ENCODE measurements at regions not wholly inside any gene's neighbourhood (a gene's known extent, or its start where the extent isn't known, plus 50 kb on each side); places are given as distances from the start of the nearest gene placed in this dataset.

- TF ChIP-seq POU2F2 (IDR thresholded peaks at IDR 0.05; ENCODE audit: low read depth, low read length) (no peak), TAF1 (IDR thresholded peaks at IDR 0.05; ENCODE audit: low read depth, low read length) (no peak), SPI1 (IDR thresholded peaks at IDR 0.05; ENCODE audit: low read depth, low read length) (no peak), POLR2A (IDR thresholded peaks at IDR 0.05; ENCODE audit: low read depth, low read length) (no peak), PAX5 (IDR thresholded peaks at IDR 0.05; ENCODE audit: insufficient read depth, low read length, severe bottlenecking) (no peak), POLR2AphosphoS5 (IDR thresholded peaks at IDR 0.05; ENCODE audit: low read depth, low read length) (no peak)
- no peak for FAIRE-seq
Measured at GRCh38 chr1:203926025-203926540, 64.7 kb downstream of the SNRPE start.

GRCh38 chr1:203929741-203930309 lies 68.4 kb downstream of the SNRPE start:
- DNase-seq (ENCODE audit: insufficient read length, low spot score) (no peak), FAIRE-seq (no peak)
- TF ChIP-seq SPI1 (IDR thresholded peaks at IDR 0.05; ENCODE audit: low read depth, low read length): no peak
- no peak for TF ChIP-seq POLR2A (IDR thresholded peaks at IDR 0.05; ENCODE audit: low read depth, low read length)
- TF ChIP-seq POLR2AphosphoS5 (IDR thresholded peaks at IDR 0.05; ENCODE audit: low read depth, low read length): no peak
- no peak for TF ChIP-seq PAX5 (IDR thresholded peaks at IDR 0.05; ENCODE audit: insufficient read depth, low read length, severe bottlenecking)
- no peak for TF ChIP-seq TAF1 (IDR thresholded peaks at IDR 0.05; ENCODE audit: low read depth, low read length)
- TF ChIP-seq POU2F2 (IDR thresholded peaks at IDR 0.05; ENCODE audit: low read depth, low read length): no peak

More at GRCh38 chr1:203926025-203926540, 64.7 kb downstream of the SNRPE start:
- no peak for DNase-seq (ENCODE audit: insufficient read length, low spot score)

- FAIRE-seq: no peak
- TF ChIP-seq TAF1 (IDR thresholded peaks at IDR 0.05; ENCODE audit: low read depth, low read length) (no peak), SPI1 (IDR thresholded peaks at IDR 0.05; ENCODE audit: low read depth, low read length) (no peak), POLR2AphosphoS5 (IDR thresholded peaks at IDR 0.05; ENCODE audit: low read depth, low read length) (no peak), POU2F2 (IDR thresholded peaks at IDR 0.05; ENCODE audit: low read depth, low read length) (no peak), POLR2A (IDR thresholded peaks at IDR 0.05; ENCODE audit: low read depth, low read length) (no peak), PAX5 (IDR thresholded peaks at IDR 0.05; ENCODE audit: insufficient read depth, low read length, severe bottlenecking) (no peak)
- DNase-seq (ENCODE audit: insufficient read length, low spot score): no peak
Measured at GRCh38 chr1:203930342-203930741, 68.9 kb downstream of the SNRPE start.

GRCh38 chr1:203931953-203932352 lies 70.6 kb downstream of the SNRPE start:
- DNase-seq (ENCODE audit: insufficient read length, low spot score): no peak
- FAIRE-seq: no peak
- no peak for TF ChIP-seq TAF1 (IDR thresholded peaks at IDR 0.05; ENCODE audit: low read depth, low read length)
- no peak for TF ChIP-seq POU2F2 (IDR thresholded peaks at IDR 0.05; ENCODE audit: low read depth, low read length)
- TF ChIP-seq POLR2AphosphoS5 (IDR thresholded peaks at IDR 0.05; ENCODE audit: low read depth, low read length): no peak
- no peak for TF ChIP-seq SPI1 (IDR thresholded peaks at IDR 0.05; ENCODE audit: low read depth, low read length)
- TF ChIP-seq POLR2A (IDR thresholded peaks at IDR 0.05; ENCODE audit: low read depth, low read length): no peak
- no peak for TF ChIP-seq PAX5 (IDR thresholded peaks at IDR 0.05; ENCODE audit: insufficient read depth, low read length, severe bottlenecking)

- FAIRE-seq: no peak
- DNase-seq (ENCODE audit: insufficient read length, low spot score): no peak
- no peak for TF ChIP-seq POLR2A (IDR thresholded peaks at IDR 0.05; ENCODE audit: low read depth, low read length)
- no peak for TF ChIP-seq SPI1 (IDR thresholded peaks at IDR 0.05; ENCODE audit: low read depth, low read length)
Measured at GRCh38 chr1:203932556-203932955, 71.2 kb downstream of the SNRPE start.

DNA sequence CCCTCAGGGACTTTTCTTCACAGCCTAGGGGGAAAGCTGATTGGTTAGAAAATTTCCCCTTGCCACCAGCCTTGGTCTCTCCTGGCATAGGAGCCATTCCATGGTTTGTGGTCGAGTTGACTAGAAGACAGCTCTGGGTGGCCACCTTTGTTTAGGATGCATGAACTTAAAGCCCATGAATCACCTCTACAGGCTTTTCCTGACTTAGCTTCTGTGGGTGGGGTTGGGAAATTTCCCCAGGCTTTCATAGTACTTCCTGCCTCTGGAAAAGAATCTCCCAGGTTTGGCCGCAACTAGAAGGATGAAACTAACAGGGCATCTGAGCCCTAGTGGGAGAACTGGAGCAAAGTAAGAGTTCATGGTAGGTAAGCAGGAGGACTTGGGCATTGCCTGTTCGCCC lies 72.6 kb downstream of the SNRPE start:
- TF ChIP-seq TAF1 (IDR thresholded peaks at IDR 0.05; ENCODE audit: low read depth, low read length): no peak
- no peak for TF ChIP-seq POU2F2 (IDR thresholded peaks at IDR 0.05; ENCODE audit: low read depth, low read length)
- no peak for TF ChIP-seq PAX5 (IDR thresholded peaks at IDR 0.05; ENCODE audit: insufficient read depth, low read length, severe bottlenecking)
- no peak for TF ChIP-seq POLR2A (IDR thresholded peaks at IDR 0.05; ENCODE audit: low read depth, low read length)
- TF ChIP-seq POLR2AphosphoS5 (IDR thresholded peaks at IDR 0.05; ENCODE audit: low read depth, low read length): no peak
- TF ChIP-seq SPI1 (IDR thresholded peaks at IDR 0.05; ENCODE audit: low read depth, low read length): no peak
- FAIRE-seq (no peak), DNase-seq (ENCODE audit: insufficient read length, low spot score) (no peak)

GRCh38 chr1:203934651-203935050 lies 73.3 kb downstream of the SNRPE start:
- FAIRE-seq (no peak), DNase-seq (ENCODE audit: insufficient read length, low spot score) (no peak)
- TF ChIP-seq SPI1 (IDR thresholded peaks at IDR 0.05; ENCODE audit: low read depth, low read length) (no peak), PAX5 (IDR thresholded peaks at IDR 0.05; ENCODE audit: insufficient read depth, low read length, severe bottlenecking) (no peak)

DNA sequence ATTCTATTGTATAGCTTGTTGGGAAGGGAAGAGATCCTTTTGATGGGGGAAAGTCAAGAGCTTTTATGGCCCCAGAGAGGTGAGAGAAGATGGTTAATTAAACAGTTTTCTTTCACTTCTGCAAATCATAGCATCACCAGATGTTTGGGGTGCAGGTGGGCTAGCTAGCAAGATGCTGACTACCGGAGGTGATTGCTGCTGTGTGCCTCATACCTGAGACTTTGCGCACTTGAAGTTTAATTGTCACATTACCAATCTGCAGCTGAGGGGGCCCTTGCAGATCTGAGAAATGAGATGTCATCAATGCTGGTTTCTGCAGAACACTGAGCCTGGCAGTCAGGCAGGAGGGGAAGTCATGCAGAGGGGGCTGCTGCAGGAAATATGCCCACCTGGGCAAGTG lies 73.9 kb downstream of the SNRPE start:
- peak; percentile 36; the same call in 1 of the 2 replicates for TF ChIP-seq SPI1 (IDR thresholded peaks at IDR 0.05; ENCODE audit: low read depth, low read length)
- no peak for TF ChIP-seq TAF1 (IDR thresholded peaks at IDR 0.05; ENCODE audit: low read depth, low read length)
- DNase-seq (ENCODE audit: insufficient read length, low spot score): no peak
- FAIRE-seq: no peak

DNA sequence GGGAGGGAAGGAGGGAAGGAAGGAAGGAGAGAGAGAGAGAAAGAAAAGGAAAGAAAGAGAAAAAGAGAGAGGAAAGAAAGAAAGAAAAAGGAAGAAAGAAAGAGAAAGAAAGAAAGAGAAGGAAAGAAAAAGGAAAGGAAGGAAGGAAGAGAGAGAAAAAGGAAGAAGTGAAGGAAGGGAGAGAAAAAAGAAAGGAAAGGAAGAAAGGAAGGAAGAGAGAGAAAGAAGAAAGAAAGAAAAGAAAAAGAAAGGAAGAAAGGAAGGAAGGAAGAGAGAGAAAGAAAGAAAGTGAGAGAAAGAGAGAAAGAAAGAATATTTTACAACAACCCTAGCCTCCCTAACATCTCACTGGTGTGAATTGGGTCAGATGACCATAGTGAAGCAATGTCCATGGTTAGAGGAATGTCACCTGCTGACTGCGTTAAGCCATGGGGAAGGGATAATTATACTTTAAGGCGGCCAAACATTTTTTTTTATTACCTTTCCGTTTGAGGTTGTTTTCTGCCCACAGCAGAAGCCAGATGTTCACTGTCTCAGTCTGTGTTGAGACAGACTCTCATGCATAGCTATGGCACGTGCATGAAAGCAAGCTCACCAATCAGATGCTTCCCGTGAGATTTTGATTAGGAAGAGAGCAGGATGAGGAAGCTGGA lies 76.4 kb downstream of the SNRPE start:
- TF ChIP-seq POU2F2 (IDR thresholded peaks at IDR 0.05; ENCODE audit: low read depth, low read length) (no peak), POLR2A (IDR thresholded peaks at IDR 0.05; ENCODE audit: low read depth, low read length) (no peak)
- FAIRE-seq: no peak
- no peak for DNase-seq (ENCODE audit: insufficient read length, low spot score)

DNA sequence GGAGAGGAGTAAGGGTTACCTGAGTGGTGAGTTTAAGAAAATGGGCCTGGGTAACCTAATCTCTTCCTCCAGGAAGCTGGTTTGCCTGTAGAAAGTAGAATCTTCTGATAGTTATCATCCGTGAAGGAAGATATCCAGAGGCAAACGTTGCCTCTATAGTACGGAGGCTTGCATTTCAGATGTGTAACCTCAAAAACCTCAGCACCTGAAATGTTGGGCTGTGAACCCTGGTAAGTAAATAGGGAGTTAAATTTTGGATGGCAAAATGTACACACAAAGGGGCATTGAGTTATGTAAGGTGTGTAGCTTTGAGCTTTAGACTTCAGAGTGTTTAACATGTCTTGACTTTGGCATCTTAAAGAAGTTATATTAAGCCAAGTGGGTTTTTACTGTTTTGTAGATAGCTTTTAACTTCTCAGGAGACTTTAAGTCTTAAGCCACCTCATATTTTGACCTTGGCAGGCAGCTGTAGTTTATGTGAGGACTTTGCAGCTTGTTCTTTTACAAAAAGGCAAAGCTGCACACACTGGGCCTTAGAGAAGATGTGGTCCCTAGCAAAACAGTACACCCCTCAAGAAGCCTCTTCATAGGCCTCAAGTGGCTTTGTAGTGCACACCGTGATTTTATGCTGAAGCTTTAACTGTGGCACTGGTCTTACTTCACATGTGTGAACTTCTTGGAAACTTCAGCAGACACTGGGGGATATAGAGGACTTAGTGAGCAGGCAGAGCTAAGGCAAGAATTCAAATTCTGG lies 83.4 kb downstream of the SNRPE start:
- no peak for DNase-seq (ENCODE audit: insufficient read length, low spot score)
- TF ChIP-seq TAF1 (IDR thresholded peaks at IDR 0.05; ENCODE audit: low read depth, low read length) (no peak), POU2F2 (IDR thresholded peaks at IDR 0.05; ENCODE audit: low read depth, low read length) (no peak), SPI1 (IDR thresholded peaks at IDR 0.05; ENCODE audit: low read depth, low read length) (no peak), PAX5 (IDR thresholded peaks at IDR 0.05; ENCODE audit: insufficient read depth, low read length, severe bottlenecking) (no peak), POLR2A (IDR thresholded peaks at IDR 0.05; ENCODE audit: low read depth, low read length) (no peak), POLR2AphosphoS5 (IDR thresholded peaks at IDR 0.05; ENCODE audit: low read depth, low read length) (no peak)
- FAIRE-seq: no peak
